ENCODE measurements at regions not wholly inside any gene's neighbourhood (a gene's known extent, or its start where the extent isn't known, plus 50 kb on each side); places are given as distances from the start of the nearest gene placed in this dataset.
A peak's percentile ranks its signal among the peaks of the same experiment; 100 is the strongest.

DNA sequence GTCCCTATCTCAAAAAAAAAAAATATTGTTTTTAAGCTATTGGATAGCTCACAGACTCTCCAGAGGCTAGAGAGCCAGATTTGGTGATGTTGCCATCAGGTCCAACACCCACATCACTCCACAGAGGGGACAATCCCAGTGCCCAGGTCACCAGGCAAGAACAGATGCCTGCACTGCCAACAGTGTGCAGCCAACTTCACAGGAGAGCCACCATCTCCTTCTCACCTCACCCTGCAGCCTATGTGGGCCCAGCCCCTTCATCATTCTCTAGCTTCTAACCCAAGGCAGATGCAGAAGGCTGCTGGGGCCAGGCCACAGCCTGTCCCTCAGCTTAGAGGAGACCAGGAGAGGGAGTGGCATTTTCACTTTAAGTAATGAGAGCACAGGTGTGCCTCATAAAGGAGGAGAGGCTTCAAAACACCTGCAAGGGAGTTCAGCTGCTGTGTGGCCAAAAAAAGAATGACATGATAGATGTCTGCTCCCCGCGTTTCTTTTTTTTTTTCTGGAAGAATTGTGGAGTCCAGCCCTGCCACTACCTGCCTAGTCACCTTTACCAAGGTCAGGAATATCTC lies 98.0 kb upstream of the ZSWIM2 start (continued):
- TF ChIP-seq, protein P1, sequence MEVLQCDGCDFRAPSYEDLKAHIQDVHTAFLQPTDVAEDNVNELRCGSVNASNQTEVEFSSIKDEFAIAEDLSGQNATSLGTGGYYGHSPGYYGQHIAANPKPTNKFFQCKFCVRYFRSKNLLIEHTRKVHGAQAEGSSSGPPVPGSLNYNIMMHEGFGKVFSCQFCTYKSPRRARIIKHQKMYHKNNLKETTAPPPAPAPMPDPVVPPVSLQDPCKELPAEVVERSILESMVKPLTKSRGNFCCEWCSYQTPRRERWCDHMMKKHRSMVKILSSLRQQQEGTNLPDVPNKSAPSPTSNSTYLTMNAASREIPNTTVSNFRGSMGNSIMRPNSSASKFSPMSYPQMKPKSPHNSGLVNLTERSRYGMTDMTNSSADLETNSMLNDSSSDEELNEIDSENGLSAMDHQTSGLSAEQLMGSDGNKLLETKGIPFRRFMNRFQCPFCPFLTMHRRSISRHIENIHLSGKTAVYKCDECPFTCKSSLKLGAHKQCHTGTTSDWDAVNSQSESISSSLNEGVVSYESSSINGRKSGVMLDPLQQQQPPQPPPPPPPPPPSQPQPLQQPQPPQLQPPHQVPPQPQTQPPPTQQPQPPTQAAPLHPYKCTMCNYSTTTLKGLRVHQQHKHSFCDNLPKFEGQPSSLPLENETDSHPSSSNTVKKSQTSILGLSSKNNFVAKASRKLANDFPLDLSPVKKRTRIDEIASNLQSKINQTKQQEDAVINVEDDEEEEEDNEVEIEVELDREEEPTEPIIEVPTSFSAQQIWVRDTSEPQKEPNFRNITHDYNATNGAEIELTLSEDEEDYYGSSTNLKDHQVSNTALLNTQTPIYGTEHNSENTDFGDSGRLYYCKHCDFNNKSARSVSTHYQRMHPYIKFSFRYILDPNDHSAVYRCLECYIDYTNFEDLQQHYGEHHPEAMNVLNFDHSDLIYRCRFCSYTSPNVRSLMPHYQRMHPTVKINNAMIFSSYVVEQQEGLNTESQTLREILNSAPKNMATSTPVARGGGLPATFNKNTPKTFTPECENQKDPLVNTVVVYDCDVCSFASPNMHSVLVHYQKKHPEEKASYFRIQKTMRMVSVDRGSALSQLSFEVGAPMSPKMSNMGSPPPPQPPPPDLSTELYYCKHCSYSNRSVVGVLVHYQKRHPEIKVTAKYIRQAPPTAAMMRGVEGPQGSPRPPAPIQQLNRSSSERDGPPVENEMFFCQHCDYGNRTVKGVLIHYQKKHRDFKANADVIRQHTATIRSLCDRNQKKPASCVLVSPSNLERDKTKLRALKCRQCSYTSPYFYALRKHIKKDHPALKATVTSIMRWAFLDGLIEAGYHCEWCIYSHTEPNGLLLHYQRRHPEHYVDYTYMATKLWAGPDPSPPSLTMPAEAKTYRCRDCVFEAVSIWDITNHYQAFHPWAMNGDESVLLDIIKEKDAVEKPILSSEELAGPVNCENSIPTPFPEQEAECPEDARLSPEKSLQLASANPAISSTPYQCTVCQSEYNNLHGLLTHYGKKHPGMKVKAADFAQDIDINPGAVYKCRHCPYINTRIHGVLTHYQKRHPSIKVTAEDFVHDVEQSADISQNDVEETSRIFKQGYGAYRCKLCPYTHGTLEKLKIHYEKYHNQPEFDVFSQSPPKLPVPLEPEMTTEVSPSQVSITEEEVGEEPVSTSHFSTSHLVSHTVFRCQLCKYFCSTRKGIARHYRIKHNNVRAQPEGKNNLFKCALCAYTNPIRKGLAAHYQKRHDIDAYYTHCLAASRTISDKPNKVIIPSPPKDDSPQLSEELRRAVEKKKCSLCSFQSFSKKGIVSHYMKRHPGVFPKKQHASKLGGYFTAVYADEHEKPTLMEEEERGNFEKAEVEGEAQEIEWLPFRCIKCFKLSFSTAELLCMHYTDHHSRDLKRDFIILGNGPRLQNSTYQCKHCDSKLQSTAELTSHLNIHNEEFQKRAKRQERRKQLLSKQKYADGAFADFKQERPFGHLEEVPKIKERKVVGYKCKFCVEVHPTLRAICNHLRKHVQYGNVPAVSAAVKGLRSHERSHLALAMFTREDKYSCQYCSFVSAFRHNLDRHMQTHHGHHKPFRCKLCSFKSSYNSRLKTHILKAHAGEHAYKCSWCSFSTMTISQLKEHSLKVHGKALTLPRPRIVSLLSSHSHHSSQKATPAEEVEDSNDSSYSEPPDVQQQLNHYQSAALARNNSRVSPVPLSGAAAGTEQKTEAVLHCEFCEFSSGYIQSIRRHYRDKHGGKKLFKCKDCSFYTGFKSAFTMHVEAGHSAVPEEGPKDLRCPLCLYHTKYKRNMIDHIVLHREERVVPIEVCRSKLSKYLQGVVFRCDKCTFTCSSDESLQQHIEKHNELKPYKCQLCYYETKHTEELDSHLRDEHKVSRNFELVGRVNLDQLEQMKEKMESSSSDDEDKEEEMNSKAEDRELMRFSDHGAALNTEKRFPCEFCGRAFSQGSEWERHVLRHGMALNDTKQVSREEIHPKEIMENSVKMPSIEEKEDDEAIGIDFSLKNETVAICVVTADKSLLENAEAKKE (CRISPR knock-in tag; IDR thresholded peaks at IDR 0.05) = no peak
- TF ChIP-seq EZH2phosphoT487 (IDR thresholded peaks at IDR 0.05; ENCODE audit: unreplicated experiment) (no peak), ZNF331 (CRISPR knock-in tag; IDR thresholded peaks at IDR 0.05; ENCODE audit: low read depth) (no peak), NANOG (IDR thresholded peaks at IDR 0.05; ENCODE audit: borderline replicate concordance) (no peak), ZNF114 (CRISPR knock-in tag; IDR thresholded peaks at IDR 0.05) (no peak)

DNA sequence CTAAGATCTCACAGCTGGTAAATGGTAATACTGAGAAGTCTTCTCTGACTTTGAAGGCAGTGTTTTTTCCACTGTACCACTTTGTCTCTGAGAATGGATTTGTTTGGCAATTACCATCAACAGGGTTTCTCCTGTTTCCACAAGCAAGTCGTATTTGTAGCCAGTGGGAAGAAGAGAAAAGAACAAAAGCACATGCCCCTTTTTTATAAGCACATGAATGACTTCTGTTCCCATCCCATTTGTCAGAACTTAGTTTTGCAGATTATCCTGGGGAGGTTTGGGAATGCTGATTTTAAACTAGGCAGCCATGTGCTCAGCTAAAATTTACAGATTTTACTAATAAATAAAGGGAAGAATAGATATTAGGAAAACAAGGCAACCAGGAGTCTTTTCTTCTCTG lies 92.9 kb upstream of the ZSWIM2 start:
- Histone ChIP-seq H3F3A (replicated peaks; ENCODE audit: low read depth) (no peaks in the 10 kb centered on the region), H3K79me2 (replicated peaks; ENCODE audit: insufficient read depth) (no peaks in the 10 kb centered on the region), H3K36me3 (ENCODE audit: insufficient read depth) (no peaks in the 10 kb centered on the region), H3K27me3 (ENCODE audit: insufficient read depth) (no peaks in the 10 kb centered on the region), H3K27ac (ENCODE audit: low read depth) (no peak overlapping the region), H3K4me1 (ENCODE audit: insufficient read depth) (no peaks in the 10 kb centered on the region), H3K9me2 (ENCODE audit: insufficient read depth) (0 out of 2 replicates have a peak, but pooled peaks cover 3% of the 10 kb centered on the region), H4K20me1 (replicated peaks; ENCODE audit: insufficient read depth) (no peaks in the 10 kb centered on the region), H3K4me2 (no peak overlapping the region), H3K4me3 (no peak overlapping the region), H2AFZ (peak overlapping the region; percentile 24; the same call in 1 of the 2 replicates)
- Mint-ChIP-seq H3K27me3 (ENCODE audit: insufficient read depth, low read depth, poor library complexity) (no peaks in the 10 kb centered on the region), H3K4me3 (no peak overlapping the region), H3K36me3 (ENCODE audit: low read depth) (no peaks in the 10 kb centered on the region), H3K27ac (no peak overlapping the region), H3K4me1 (peaks cover 4% of the 10 kb centered on the region; the same call in 2 of the 3 replicates), H3K9me3 (no peaks in the 10 kb centered on the region)
- ATAC-seq (no peak), DNase-seq (ENCODE audit: low spot score) (no peak)
- no peak for TF ChIP-seq ZNF331 (CRISPR knock-in tag; IDR thresholded peaks at IDR 0.05; ENCODE audit: low read depth)
- no peak for TF ChIP-seq JUNB (IDR thresholded peaks at IDR 0.05; ENCODE audit: unreplicated experiment)
- no peak for TF ChIP-seq EZH2 (IDR thresholded peaks at IDR 0.05; ENCODE audit: low read depth, unreplicated experiment)
- TF ChIP-seq, protein P2, sequence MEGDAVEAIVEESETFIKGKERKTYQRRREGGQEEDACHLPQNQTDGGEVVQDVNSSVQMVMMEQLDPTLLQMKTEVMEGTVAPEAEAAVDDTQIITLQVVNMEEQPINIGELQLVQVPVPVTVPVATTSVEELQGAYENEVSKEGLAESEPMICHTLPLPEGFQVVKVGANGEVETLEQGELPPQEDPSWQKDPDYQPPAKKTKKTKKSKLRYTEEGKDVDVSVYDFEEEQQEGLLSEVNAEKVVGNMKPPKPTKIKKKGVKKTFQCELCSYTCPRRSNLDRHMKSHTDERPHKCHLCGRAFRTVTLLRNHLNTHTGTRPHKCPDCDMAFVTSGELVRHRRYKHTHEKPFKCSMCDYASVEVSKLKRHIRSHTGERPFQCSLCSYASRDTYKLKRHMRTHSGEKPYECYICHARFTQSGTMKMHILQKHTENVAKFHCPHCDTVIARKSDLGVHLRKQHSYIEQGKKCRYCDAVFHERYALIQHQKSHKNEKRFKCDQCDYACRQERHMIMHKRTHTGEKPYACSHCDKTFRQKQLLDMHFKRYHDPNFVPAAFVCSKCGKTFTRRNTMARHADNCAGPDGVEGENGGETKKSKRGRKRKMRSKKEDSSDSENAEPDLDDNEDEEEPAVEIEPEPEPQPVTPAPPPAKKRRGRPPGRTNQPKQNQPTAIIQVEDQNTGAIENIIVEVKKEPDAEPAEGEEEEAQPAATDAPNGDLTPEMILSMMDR (conservative IDR thresholded peaks at IDR 0.05; ENCODE audit: low read depth in 2 of 2) = no peak
- TF ChIP-seq ZNF114 (CRISPR knock-in tag; IDR thresholded peaks at IDR 0.05) = no peak
- TF ChIP-seq, protein P3, sequence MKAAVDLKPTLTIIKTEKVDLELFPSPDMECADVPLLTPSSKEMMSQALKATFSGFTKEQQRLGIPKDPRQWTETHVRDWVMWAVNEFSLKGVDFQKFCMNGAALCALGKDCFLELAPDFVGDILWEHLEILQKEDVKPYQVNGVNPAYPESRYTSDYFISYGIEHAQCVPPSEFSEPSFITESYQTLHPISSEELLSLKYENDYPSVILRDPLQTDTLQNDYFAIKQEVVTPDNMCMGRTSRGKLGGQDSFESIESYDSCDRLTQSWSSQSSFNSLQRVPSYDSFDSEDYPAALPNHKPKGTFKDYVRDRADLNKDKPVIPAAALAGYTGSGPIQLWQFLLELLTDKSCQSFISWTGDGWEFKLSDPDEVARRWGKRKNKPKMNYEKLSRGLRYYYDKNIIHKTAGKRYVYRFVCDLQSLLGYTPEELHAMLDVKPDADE (IDR thresholded peaks at IDR 0.05) = no peak
- no peak for TF ChIP-seq POLR2AphosphoS5 (IDR thresholded peaks at IDR 0.05; ENCODE audit: low read depth)
- TF ChIP-seq EZH2phosphoT487 (IDR thresholded peaks at IDR 0.05; ENCODE audit: unreplicated experiment) = no peak
- TF ChIP-seq CREB1 (CRISPR knock-in tag; IDR thresholded peaks at IDR 0.05; ENCODE audit: low read depth) = no peak
- no peak for TF ChIP-seq NANOG (IDR thresholded peaks at IDR 0.05; ENCODE audit: borderline replicate concordance)
- TF ChIP-seq, protein P4, sequence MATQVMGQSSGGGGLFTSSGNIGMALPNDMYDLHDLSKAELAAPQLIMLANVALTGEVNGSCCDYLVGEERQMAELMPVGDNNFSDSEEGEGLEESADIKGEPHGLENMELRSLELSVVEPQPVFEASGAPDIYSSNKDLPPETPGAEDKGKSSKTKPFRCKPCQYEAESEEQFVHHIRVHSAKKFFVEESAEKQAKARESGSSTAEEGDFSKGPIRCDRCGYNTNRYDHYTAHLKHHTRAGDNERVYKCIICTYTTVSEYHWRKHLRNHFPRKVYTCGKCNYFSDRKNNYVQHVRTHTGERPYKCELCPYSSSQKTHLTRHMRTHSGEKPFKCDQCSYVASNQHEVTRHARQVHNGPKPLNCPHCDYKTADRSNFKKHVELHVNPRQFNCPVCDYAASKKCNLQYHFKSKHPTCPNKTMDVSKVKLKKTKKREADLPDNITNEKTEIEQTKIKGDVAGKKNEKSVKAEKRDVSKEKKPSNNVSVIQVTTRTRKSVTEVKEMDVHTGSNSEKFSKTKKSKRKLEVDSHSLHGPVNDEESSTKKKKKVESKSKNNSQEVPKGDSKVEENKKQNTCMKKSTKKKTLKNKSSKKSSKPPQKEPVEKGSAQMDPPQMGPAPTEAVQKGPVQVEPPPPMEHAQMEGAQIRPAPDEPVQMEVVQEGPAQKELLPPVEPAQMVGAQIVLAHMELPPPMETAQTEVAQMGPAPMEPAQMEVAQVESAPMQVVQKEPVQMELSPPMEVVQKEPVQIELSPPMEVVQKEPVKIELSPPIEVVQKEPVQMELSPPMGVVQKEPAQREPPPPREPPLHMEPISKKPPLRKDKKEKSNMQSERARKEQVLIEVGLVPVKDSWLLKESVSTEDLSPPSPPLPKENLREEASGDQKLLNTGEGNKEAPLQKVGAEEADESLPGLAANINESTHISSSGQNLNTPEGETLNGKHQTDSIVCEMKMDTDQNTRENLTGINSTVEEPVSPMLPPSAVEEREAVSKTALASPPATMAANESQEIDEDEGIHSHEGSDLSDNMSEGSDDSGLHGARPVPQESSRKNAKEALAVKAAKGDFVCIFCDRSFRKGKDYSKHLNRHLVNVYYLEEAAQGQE (IDR thresholded peaks at IDR 0.05; ENCODE audit: unreplicated experiment) = no peak
- no peak for TF ChIP-seq STAT1 (IDR thresholded peaks at IDR 0.05; ENCODE audit: unreplicated experiment)

Measured in GM23338 (cell line).